ENCODE measurements at regions not wholly inside any gene's neighbourhood (a gene's known extent, or its start where the extent isn't known, plus 50 kb on each side); places are given as distances from the start of the nearest gene placed in this dataset.

DNA sequence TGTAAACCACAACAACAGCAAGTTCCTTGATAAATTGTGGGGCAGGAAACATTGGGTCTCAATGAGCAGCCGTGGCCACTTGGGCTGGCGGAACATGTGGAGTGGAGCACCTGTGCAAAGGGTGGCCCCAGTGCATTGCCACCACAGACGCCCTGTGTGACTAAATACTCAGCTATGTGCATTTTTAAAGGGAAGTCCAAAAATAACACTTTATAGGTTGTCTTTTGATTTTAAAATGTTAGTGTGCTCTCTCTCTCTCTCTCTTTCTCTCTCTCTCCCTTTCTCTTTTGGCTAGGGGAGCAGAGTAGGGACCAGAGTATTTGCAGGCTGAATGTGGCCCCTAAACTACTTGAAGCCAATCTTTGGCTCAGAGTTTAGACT, 236.3 kb downstream of the BCAS1 start:
- peaks cover 58% of the 10 kb centered on the region for H3K4me1 Mint-ChIP-seq (ENCODE audit: low read depth)
- ATAC-seq (no peak), DNase-seq (peak; percentile 38)
- ChIA-PET POLR2A (no interaction called here), CTCF (no interaction called here)
- H3K9me3 Mint-ChIP-seq: peaks cover 6% of the 10 kb centered on the region
- H3K27ac Mint-ChIP-seq: peak overlapping the region; percentile 100
- H3K27me3 Mint-ChIP-seq: no peaks in the 10 kb centered on the region
- TF ChIP-seq, protein P1, sequence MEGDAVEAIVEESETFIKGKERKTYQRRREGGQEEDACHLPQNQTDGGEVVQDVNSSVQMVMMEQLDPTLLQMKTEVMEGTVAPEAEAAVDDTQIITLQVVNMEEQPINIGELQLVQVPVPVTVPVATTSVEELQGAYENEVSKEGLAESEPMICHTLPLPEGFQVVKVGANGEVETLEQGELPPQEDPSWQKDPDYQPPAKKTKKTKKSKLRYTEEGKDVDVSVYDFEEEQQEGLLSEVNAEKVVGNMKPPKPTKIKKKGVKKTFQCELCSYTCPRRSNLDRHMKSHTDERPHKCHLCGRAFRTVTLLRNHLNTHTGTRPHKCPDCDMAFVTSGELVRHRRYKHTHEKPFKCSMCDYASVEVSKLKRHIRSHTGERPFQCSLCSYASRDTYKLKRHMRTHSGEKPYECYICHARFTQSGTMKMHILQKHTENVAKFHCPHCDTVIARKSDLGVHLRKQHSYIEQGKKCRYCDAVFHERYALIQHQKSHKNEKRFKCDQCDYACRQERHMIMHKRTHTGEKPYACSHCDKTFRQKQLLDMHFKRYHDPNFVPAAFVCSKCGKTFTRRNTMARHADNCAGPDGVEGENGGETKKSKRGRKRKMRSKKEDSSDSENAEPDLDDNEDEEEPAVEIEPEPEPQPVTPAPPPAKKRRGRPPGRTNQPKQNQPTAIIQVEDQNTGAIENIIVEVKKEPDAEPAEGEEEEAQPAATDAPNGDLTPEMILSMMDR (IDR thresholded peaks at IDR 0.05): no peak
- intact Hi-C loops (cut with micrococcal nuclease): loop anchor here (5.0 kb wide), 1 partner anchor 82 kb away; no protein-coding TSS in a partner anchor
- peaks cover 8% of the 10 kb centered on the region for H3K36me3 Mint-ChIP-seq (ENCODE audit: low read depth)
- H3K4me3 Mint-ChIP-seq: peak overlapping the region; percentile 79

DNA sequence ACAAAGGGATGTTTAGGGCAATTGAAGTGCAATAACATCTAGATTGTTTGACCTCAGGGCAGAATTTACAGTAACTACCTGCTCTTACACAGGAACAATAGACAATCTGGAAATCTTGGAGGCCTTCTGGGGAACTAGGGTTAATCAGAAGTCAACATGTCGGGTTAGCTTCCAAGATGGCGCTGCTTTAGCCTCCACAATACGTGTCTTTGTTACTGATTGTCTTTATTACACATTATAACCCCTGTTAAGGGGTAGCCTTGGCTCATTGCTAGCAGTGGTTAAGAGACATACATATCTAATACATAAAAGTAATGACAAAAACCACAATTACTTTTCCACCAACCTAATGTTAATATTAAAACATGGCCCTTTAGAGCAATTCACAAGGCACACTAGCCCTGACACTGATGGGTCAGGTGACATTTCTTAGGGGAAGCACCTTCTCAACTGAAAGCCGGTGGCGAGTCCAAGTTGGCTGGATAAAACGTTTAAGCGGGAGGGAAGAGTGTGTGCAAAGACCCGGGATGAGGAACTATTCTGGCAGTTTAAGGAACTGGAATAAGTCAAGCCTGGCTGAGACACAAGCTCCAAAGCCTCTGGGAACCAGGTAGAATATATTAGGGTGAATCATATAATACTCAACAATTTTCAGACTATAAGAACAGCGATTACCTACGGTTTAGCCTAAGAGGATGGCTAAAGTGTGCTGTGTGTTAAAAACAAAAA, 236.9 kb downstream of the BCAS1 start:
- Mint-ChIP-seq H3K4me3 (peak overlapping the region; percentile 79), H3K27ac (peak overlapping the region; percentile 100), H3K9me3 (peaks cover 6% of the 10 kb centered on the region), H3K4me1 (ENCODE audit: low read depth) (peaks cover 60% of the 10 kb centered on the region), H3K27me3 (no peaks in the 10 kb centered on the region), H3K36me3 (ENCODE audit: low read depth) (peaks cover 8% of the 10 kb centered on the region)
- TF ChIP-seq, protein P1 (IDR thresholded peaks at IDR 0.05): no peak
- intact Hi-C loops (cut with micrococcal nuclease): loop anchor here (5.0 kb wide), 1 partner anchor 81 kb away; no protein-coding TSS in a partner anchor
- CTCF ChIA-PET: no interaction called here
- DNase-seq: no peak
- POLR2A ChIA-PET: interaction anchor here (0.9 to 1.5 kb wide), 2 partner anchors 81 to 132 kb away, joined by 3 to 4 read pairs; no protein-coding TSS in a partner anchor
- no peak for ATAC-seq

DNA sequence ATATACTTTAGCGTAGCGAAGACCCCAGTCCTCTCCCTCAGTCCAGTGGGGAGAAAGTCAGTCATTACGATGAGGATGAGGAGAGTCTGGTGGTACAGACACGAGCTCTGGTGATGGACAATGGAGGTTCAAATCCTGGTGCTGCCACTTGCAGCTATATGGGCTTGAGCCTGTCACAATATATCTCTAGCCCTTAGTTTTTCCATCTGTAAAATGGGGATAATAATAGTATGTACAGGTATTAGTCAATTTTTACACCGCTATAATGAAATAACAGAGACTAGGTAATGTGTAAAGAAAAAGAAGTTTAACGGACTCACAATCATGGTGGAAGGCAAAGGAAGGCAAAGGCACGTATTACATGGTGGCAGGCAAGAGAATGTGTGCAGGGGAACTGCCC, 237.9 kb downstream of the BCAS1 start:
- intact Hi-C loops (cut with micrococcal nuclease): loop anchor here (5.0 kb wide), 1 partner anchor 80 kb away; no protein-coding TSS in a partner anchor
- H3K4me1 Mint-ChIP-seq (ENCODE audit: low read depth): peaks cover 65% of the 10 kb centered on the region
- ChIA-PET POLR2A (interaction anchor here (0.6 to 1.5 kb wide), 4 partner anchors 47 to 131 kb away, joined by 3 to 4 read pairs (median 3); no protein-coding TSS in a partner anchor), CTCF (no interaction called here)
- H3K4me3 Mint-ChIP-seq: no peak overlapping the region
- ATAC-seq: no peak
- peaks cover 8% of the 10 kb centered on the region for H3K36me3 Mint-ChIP-seq (ENCODE audit: low read depth)
- TF ChIP-seq, protein P1 (IDR thresholded peaks at IDR 0.05): no peak
- H3K27me3 Mint-ChIP-seq: no peaks in the 10 kb centered on the region
- no peak for DNase-seq
- H3K27ac Mint-ChIP-seq: peak overlapping the region; percentile 6
- peaks cover 6% of the 10 kb centered on the region for H3K9me3 Mint-ChIP-seq

DNA sequence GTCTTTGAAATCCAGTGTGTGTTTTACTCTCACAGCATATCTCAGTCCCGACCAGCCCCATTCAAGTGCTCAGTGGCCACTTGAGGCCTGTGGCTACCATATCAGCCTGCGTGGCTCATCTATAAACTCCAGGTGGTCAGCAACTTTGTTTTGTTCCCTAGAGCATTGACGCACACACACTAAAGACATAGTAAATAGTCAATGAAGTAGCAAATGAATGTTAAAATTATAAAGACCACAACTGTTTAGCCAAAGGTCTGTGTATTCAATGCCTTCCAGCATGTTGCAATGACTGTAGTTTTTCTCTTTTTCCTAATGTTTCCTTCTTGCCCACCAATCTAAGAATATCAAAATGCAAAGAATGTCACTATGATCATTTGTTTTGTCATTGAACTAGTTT, 238.2 kb upstream of the ZNF217 start:
- DNase-seq: no peak
- H3K27ac Mint-ChIP-seq: no peak overlapping the region
- H3K4me3 Mint-ChIP-seq: no peak overlapping the region
- H3K36me3 Mint-ChIP-seq (ENCODE audit: low read depth): peaks cover 8% of the 10 kb centered on the region
- H3K27me3 Mint-ChIP-seq: no peaks in the 10 kb centered on the region
- intact Hi-C loops (cut with micrococcal nuclease): loop anchor here (5.0 kb wide), 1 partner anchor 80 kb away; no protein-coding TSS in a partner anchor
- ChIA-PET POLR2A (interaction anchor here (0.6 to 0.8 kb wide), 2 partner anchors 48 to 94 kb away, joined by 3 read pairs; no protein-coding TSS in a partner anchor), CTCF (interaction anchor here (1.1 to 1.3 kb wide), 2 partner anchors 84 to 252 kb away, joined by 3 to 8 read pairs; no protein-coding TSS in a partner anchor)
- TF ChIP-seq, protein P1 (IDR thresholded peaks at IDR 0.05): no peak
- peaks cover 6% of the 10 kb centered on the region for H3K9me3 Mint-ChIP-seq
- peaks cover 64% of the 10 kb centered on the region for H3K4me1 Mint-ChIP-seq (ENCODE audit: low read depth)
- no peak for ATAC-seq

DNA sequence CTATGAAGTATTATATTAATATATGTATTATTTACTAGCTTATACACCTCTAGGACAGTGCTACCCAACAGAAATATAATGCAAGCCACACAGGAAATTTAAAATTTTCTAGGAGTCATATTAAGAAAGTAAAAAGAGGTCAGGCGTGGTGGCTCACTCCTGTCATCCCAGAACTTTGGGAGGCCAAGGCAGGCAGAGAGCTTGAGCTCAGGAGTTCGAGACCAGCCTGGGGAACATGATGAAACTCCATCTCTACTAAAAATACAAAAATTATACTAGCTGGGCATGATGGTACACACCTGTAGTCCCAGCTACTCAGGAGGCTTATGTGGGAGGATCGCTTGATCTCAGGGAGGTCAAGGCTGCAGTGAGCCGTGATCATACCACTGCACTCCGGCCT, 237.6 kb upstream of the ZNF217 start:
- POLR2A ChIA-PET: no interaction called here
- TF ChIP-seq, protein P1 (IDR thresholded peaks at IDR 0.05): no peak
- no peak for DNase-seq
- intact Hi-C loops (cut with micrococcal nuclease): loop anchor here (5.0 kb wide), 1 partner anchor 79 kb away; no protein-coding TSS in a partner anchor
- Mint-ChIP-seq H3K4me3 (no peak overlapping the region), H3K27ac (peak overlapping the region; percentile 28), H3K4me1 (ENCODE audit: low read depth) (peaks cover 61% of the 10 kb centered on the region), H3K27me3 (no peaks in the 10 kb centered on the region), H3K9me3 (peaks cover 6% of the 10 kb centered on the region), H3K36me3 (ENCODE audit: low read depth) (peaks cover 8% of the 10 kb centered on the region)
- CTCF ChIA-PET: interaction anchor here (1.1 to 1.3 kb wide), 3 partner anchors 85 to 252 kb away, joined by 3 to 8 read pairs (median 3); no protein-coding TSS in a partner anchor
- no peak for ATAC-seq

All from activated CD8-positive, alpha-beta T cell treated with anti-CD3 and anti-CD28 coated beads for 36 hours (primary cell).